Fibroblast of mammary gland (primary cell): ENCODE measurements at regions not wholly inside any gene's neighbourhood (a gene's known extent, or its start where the extent isn't known, plus 50 kb on each side); places are given as distances from the start of the nearest gene placed in this dataset.
"Not testable (repeated sequence)": the region's sequence is repeated elsewhere in the genome, so short reads cannot be mapped to it uniquely, and the experiment has no call there.

Experiments
- DNase-seq: peaks from one replicate; pipeline ENCODE4 v3.0.0-alpha.2; 2010; ENCODE audit warnings: low read depth
- H3K4me3 ChIP-seq: 2 replicates; pipeline ENCODE4 v1.5.1; 2011; ENCODE audit warnings: low read depth, mild to moderate bottlenecking, low read length, moderate library complexity; ENCODE audit not compliant: control insufficient read depth
- CTCF ChIP-seq: conservative IDR thresholded peaks from 2 replicates; pipeline ENCODE4 v1.5.1; 2011; ENCODE audit warnings: low read depth, low read length, inconsistent platforms; ENCODE audit not compliant: control insufficient read depth, insufficient read depth

- H3K4me3 ChIP-seq: no peak overlapping the region
- DNase-seq: no peak
- no peak for TF ChIP-seq CTCF
Observed at GRCh38 chr3:147297761-147298350, 108.5 kb downstream of the ZIC4 start.

GRCh38 chr3:147287370-147287769 is 119.0 kb downstream of the ZIC4 start:
- H3K4me3 ChIP-seq, DNase-seq: not testable (repeated sequence)

- DNase-seq: no peak
- no peak overlapping the region for H3K4me3 ChIP-seq
- TF ChIP-seq CTCF: no peak
Observed at GRCh38 chr3:147269907-147270306, 136.4 kb downstream of the ZIC4 start.

- no peak for TF ChIP-seq CTCF
- peak; percentile 6 for DNase-seq
- no peak overlapping the region for H3K4me3 ChIP-seq
Observed at GRCh38 chr3:147267434-147267833, 138.9 kb downstream of the ZIC4 start.

- DNase-seq: no peak
- TF ChIP-seq CTCF: no peak
Observed at GRCh38 chr3:147257944-147258343, 148.4 kb downstream of the ZIC4 start.

GRCh38 chr3:147256739-147257138 is 149.6 kb downstream of the ZIC4 start:
- no peak for DNase-seq
- no peak overlapping the region for H3K4me3 ChIP-seq
- TF ChIP-seq CTCF: no peak

More at GRCh38 chr3:147257944-147258343, 148.4 kb downstream of the ZIC4 start:
- H3K4me3 ChIP-seq: no peak overlapping the region

GRCh38 chr3:147246906-147247305 is 159.4 kb downstream of the ZIC4 start:
- no peak for TF ChIP-seq CTCF
- DNase-seq: peak; percentile 18
- H3K4me3 ChIP-seq: no peak overlapping the region

GRCh38 chr3:147245638-147246037 is 160.7 kb downstream of the ZIC4 start:
- H3K4me3 ChIP-seq, DNase-seq: not testable (repeated sequence)

GRCh38 chr3:147245022-147245421 is 161.3 kb downstream of the ZIC4 start:
- DNase-seq: not testable (repeated sequence)

More at GRCh38 chr3:147245022-147245421, 161.3 kb downstream of the ZIC4 start:
- H3K4me3 ChIP-seq: not testable (repeated sequence)
